Vagina (tissue), 2 donors: ENCODE measurements at regions not wholly inside any gene's neighbourhood (a gene's known extent, or its start where the extent isn't known, plus 50 kb on each side); places are given as distances from the start of the nearest gene placed in this dataset.

Experiments used
- DNase-seq, 2 donors: peaks; one replicate each; pipeline ENCODE4 v3.0.0-alpha.2; 2017; ENCODE audit errors: extremely low spot score in 2 of 2
- H3K27ac ChIP-seq: fragments of 200-600 bp; sonication (generic); one replicate; pipeline ENCODE4 v1.5.1; 2019
- H3K27me3 ChIP-seq: fragments of 200-600 bp; sonication (generic); one replicate; pipeline ENCODE4 v1.5.1; 2019
- H3K36me3 ChIP-seq, 2 donors: fragments of 200-600 bp; sonication (generic); one replicate each; pipeline ENCODE4 v1.5.1; 2017 to 2019
- H3K4me1 ChIP-seq: fragments of 200-600 bp; sonication (generic); one replicate; pipeline ENCODE4 v1.5.1; 2019
- H3K4me3 ChIP-seq, 2 donors: fragments of 200-600 bp; sonication (generic); 1 replicate in 1 of 2; 2 replicates in 1 of 2; pipeline ENCODE4 v1.5.1; 2016 to 2019
- H3K9me3 ChIP-seq: fragments of 200-600 bp; sonication (generic); one replicate; pipeline ENCODE4 v1.5.1; 2019
- CTCF ChIP-seq, 3 experiments: fragments of 450-650 bp in 2 of 3; fragments of 200-600 bp in 1 of 3; sonication (generic) in 1 of 3; IDR thresholded peaks; one replicate each; pipeline ENCODE4 v1.5.1; 2017 to 2019; ENCODE audit warnings: antibody characterized with exemption in 3 of 3, mild to moderate bottlenecking in 2 of 3, moderate library complexity in 2 of 3
- POLR2A ChIP-seq, 2 donors: fragments of 450-650 bp; IDR thresholded peaks; one replicate each; pipeline ENCODE4 v1.6.1; 2017; ENCODE audit warnings: antibody characterized with exemption in 2 of 2, mild to moderate bottlenecking in 2 of 2, moderate library complexity in 2 of 2
- POLR2AphosphoS5 ChIP-seq, 2 donors: sonication (generic); formaldehyde crosslinking; IDR thresholded peaks; one replicate each; pipeline ENCODE4 v1.9.0; 2017; ENCODE audit warnings: antibody characterized with exemption in 2 of 2, mild to moderate bottlenecking in 2 of 2, low read depth in 1 of 2; ENCODE audit not compliant: insufficient read depth in 1 of 2
- intact Hi-C: fragments of 100-400 bp; cut with DNase I; formaldehyde crosslinking; loops from one replicate; pipeline ENCODE4 v1.15.1; 2023

- peak overlapping the region; percentile 48 for H3K27ac ChIP-seq
- H3K9me3 ChIP-seq, result no peaks in the 10 kb centered on the region
- no peak overlapping the region for H3K4me3 ChIP-seq
- H3K36me3 ChIP-seq, result no peaks in the 10 kb centered on the region
- intact Hi-C loops, result no loop called here
- peaks cover 5% of the 10 kb centered on the region for H3K4me1 ChIP-seq
- no peak for TF ChIP-seq CTCF (IDR thresholded peaks at IDR 0.05)
- TF ChIP-seq POLR2A (IDR thresholded peaks at IDR 0.05), result no peak
- no peak for TF ChIP-seq POLR2AphosphoS5 (IDR thresholded peaks at IDR 0.05; ENCODE audit: insufficient read depth in 1 of 2, low read depth in 1 of 2)
- no peaks in the 10 kb centered on the region for H3K27me3 ChIP-seq
- no peak for DNase-seq
These were observed 101.8 kb upstream of the C1QTNF7 start for GRCh38 chr4:15325987-15326386.

DNA sequence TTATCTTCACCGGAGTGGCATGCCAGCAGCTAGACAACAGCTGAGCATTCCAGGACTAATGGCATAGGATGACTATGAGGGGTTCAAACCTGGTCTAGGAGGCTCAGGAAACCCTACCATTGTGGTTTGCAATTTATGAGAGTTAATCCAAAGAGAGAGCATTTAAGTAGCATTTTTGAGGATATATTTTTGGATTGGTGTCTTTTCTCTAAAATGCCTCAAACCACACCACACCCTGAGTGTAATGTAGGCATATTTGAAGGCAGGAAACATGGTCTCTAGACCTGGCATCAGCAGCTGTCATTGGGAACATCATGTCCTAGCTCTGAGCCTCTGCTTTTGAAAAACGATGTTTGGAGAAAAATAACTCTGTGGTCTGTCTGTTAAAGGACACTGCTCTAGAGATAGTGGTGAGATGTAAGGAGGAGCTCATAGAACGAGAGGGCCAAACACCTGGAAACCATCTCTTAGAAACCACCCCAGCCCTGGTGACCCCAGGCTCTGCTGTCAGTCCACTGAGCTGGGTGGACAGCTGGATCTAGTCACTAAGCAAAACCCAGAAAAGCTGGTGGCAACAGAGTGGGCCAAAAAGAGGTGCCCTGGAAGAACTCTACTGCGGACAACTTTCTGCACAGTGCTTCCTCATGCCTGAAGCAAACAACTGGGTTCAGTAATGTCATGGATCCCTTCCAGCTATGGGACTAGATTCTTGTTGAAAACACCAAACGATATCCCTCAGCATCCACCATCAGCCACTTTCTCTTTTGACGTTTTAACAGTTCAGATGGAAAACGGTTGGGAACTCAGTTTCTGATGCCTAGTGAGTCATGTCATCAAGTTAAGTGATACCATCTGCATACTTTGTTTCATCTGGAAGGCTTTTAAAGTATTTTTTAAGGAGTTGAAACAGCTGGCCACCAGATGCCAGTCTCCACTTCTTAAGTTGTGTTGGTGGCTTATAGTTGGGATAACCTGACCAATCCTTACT, 100.2 kb upstream of the C1QTNF7 start:
- intact Hi-C loops, result no loop called here
- H3K27me3 ChIP-seq, result no peaks in the 10 kb centered on the region
- H3K27ac ChIP-seq, result peak overlapping the region; percentile 62
- H3K9me3 ChIP-seq, result no peaks in the 10 kb centered on the region
- no peak overlapping the region for H3K4me3 ChIP-seq
- no peak for DNase-seq
- TF ChIP-seq POLR2AphosphoS5 (IDR thresholded peaks at IDR 0.05; ENCODE audit: insufficient read depth in 1 of 2, low read depth in 1 of 2) (peak in 1 of 2 donors; percentile 15), CTCF (IDR thresholded peaks at IDR 0.05) (no peak)
- H3K36me3 ChIP-seq, result no peaks in the 10 kb centered on the region
- peaks cover 8% of the 10 kb centered on the region for H3K4me1 ChIP-seq

- Histone ChIP-seq H3K9me3 (no peaks in the 10 kb centered on the region), H3K27me3 (no peaks in the 10 kb centered on the region), H3K4me3 (no peak overlapping the region), H3K4me1 (peaks cover 15% of the 10 kb centered on the region), H3K27ac (no peak overlapping the region), H3K36me3 (no peaks in the 10 kb centered on the region)
- intact Hi-C loops, result no loop called here
- TF ChIP-seq POLR2AphosphoS5 (IDR thresholded peaks at IDR 0.05; ENCODE audit: insufficient read depth in 1 of 2, low read depth in 1 of 2) (no peak), CTCF (IDR thresholded peaks at IDR 0.05) (no peak), POLR2A (IDR thresholded peaks at IDR 0.05) (no peak)
- DNase-seq, result no peak
These were observed 95.9 kb upstream of the C1QTNF7 start for GRCh38 chr4:15331930-15332329.

GRCh38 chr4:15332377-15332776, 95.5 kb upstream of the C1QTNF7 start:
- Histone ChIP-seq H3K4me3 (no peak overlapping the region), H3K27me3 (no peaks in the 10 kb centered on the region), H3K27ac (peak overlapping the region; percentile 42), H3K36me3 (no peaks in the 10 kb centered on the region), H3K4me1 (peaks cover 15% of the 10 kb centered on the region), H3K9me3 (no peaks in the 10 kb centered on the region)
- TF ChIP-seq CTCF (IDR thresholded peaks at IDR 0.05) (no peak), POLR2A (IDR thresholded peaks at IDR 0.05) (no peak), POLR2AphosphoS5 (IDR thresholded peaks at IDR 0.05; ENCODE audit: insufficient read depth in 1 of 2, low read depth in 1 of 2) (no peak)
- no peak for DNase-seq
- intact Hi-C loops, result no loop called here
